GM19351 (cell line): ENCODE measurements at regions not wholly inside any gene's neighbourhood (a gene's known extent, or its start where the extent isn't known, plus 50 kb on each side); places are given as distances from the start of the nearest gene placed in this dataset.
"Not testable (repeated sequence)": the region's sequence is repeated elsewhere in the genome, so short reads cannot be mapped to it uniquely, and the experiment has no call there.

Experiments
- ATAC-seq: cut with Tn5 transposase; IDR thresholded peaks from one replicate; pipeline ENCODE4 v1.9.1; 2021; ENCODE audit warnings: mild to moderate bottlenecking, moderate library complexity; ENCODE audit not compliant: unreplicated experiment

- ATAC-seq, result no peak
Observed at GRCh38 chr7:113402482-113402881, 284.1 kb upstream of the SMIM30 start.

- no peak for ATAC-seq
Observed at GRCh38 chr7:113402005-113402404, 283.7 kb upstream of the SMIM30 start.

DNA sequence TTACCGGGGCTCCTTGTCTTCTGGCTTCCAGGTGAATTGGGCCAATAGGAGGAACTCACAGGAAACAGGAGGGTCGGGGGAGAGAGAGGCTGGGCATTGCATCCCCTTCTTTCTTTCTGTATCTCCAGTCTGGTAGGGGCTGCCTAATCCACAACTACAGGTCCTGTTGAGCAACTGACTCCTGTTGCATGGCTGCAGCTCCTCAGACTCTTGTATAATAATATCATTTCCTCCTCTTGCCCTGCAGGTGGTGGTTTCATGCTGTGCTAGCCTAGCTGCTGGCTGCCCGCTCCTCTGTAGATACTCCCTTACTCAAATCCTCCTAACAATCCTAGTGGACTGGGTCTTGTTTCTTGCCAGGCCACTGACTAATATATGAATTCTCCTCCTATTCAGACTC, 276.5 kb upstream of the SMIM30 start:
- no peak for ATAC-seq

DNA sequence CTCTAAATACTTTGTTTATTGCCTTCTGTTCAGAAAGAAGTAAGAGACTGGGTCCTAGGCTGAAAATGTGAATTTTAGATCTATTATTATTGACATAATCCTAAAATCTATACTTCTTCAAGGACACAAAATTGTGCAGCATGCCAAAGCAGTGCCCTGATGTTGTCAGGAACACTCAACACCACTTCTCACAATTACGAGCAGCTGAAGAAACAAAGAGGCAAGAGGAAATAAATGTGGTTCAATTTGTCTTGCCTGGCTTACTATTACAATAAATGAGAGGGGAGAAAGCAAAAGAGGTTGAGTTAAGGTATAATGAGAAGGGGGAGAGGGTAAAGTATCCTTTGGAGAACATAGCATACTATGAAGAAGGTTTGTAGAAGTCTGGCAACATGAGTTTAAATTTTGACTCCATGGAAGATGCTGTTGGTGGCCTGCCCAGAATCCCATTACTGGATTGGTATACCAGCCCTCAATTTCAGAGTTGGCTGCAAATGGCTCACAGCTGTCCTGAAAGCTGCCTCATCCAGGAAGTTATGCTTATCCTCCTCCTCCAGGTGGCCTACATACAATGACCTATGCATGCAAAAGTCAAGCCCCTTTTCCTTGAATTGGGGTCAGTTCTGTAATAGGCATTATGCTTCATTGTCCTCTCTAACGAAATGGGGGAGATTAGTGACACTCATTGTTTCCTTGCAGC, 274.6 kb upstream of the SMIM30 start:
- ATAC-seq, result no peak

GRCh38 chr7:113392421-113392820, 274.1 kb upstream of the SMIM30 start:
- no peak for ATAC-seq

GRCh38 chr7:113389112-113389646, 270.8 kb upstream of the SMIM30 start:
- no peak for ATAC-seq

DNA sequence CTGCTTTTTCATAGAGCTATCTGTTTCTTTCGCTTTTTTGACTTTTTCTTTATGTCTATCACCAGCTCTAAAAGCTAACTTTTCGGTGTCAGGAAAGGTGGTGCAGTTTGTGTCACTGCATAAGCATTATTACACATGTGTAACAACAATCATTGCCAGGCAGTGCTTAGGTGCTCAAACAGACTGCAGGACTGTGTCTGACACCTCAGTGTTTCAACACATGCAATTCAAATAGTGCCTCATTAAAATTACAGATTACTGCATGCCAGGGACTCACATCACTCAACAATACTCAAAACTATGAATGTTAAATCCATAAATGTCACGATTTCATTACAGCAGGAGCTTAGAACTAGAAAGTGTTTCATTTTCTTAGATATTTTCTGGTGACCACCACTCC, 265.3 kb upstream of the SMIM30 start:
- ATAC-seq, result no peak

GRCh38 chr7:113379746-113380145, 261.4 kb upstream of the SMIM30 start:
- ATAC-seq, result no peak

DNA sequence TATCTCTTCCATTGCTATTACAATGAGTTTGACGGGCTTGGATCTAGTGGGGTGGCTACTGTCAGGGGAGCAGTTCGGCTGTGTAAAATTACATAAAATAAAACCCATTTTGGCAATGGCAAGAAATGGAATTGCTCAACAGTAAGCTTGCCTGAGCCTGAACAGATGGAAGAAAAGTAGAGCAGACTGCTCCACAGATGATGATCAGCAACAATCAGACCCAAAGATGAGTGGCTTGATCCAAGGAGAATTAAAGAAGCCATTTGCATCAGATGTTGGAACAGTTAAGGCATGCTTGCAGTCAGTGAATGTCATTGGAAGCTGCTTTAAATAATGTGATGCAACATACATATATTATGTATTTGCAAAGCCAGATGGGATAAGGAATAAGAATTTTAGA, 256.6 kb upstream of the SMIM30 start:
- ATAC-seq, result no peak

GRCh38 chr7:113373863-113374262, 255.5 kb upstream of the SMIM30 start:
- ATAC-seq, result no peak

DNA sequence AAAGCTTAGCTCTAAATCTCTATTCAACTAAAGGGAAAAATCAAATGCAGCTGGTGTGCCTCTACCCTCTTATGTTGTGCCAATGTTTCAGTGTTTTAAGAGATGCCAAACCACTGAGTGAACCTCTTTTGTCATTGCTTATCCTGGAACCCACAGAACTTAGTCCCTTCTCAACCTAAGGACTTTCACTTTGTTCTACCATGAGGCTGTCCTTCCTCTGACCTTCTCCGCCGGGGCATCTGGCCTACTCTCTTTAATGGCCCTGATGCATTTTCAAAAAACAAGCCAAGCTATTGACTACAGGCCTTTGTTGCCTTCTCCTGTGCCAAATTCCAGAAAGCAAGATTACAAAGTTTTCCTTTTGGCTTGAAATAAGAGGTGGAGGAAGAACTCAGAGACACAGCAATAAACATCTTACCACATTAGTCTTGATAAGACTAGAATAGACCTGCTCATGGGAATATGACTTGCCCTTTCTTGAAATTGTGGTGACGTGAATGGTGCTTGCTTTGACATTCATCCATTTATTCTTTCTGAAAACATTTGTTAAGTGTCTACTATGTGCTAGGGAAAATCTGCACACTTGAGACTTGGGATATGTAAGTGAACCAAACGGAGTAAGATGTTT, 253.2 kb upstream of the SMIM30 start:
- ATAC-seq, result no peak

GRCh38 chr7:113370910-113371309, 252.6 kb upstream of the SMIM30 start:
- ATAC-seq, result no peak

- no peak for ATAC-seq
Observed at GRCh38 chr7:113368256-113368655, 249.9 kb upstream of the SMIM30 start.

DNA sequence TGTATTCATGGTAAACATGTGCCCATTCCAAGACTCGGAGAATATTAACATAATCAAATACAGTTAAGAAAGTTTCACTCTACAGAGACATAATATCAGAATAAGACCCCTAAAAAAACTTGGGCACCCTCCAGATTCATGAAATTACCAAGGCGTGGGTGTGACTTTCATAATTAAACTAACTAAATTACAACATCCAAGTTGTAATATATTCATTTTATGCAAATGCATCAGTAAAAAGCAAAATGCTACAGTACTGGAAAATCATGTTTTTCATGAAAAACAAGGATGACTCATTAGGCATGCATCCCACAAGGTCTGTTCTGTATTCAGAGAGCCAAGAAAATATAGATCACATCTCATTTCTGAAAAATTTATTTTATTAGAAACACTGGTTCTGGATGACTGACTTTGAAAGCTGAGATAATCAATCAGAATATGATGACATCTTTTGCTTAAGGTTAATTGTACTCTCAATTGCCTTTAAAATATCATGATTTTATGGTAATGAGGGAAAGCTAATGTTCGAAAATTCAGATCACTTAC, 248.8 kb upstream of the SMIM30 start:
- ATAC-seq, result no peak

DNA sequence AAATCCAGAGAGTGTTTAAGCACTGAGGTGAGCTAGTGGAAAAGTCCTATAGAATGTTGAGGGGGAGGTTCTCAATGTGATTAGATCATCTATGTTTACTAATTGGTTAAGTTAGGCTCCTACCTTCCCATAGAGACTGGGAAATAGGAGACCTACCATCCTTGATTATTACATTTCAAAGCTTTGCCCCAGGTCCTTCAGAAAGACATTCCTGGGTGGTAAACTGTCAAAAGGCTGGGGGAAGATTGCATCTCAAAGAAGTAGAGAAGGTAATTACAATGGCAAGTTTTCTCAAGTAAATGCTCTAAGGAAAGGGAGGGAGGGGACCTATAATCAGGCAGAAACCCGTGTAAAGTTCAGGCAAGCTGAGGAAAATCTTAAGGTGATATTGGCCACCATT, 247.8 kb upstream of the SMIM30 start:
- ATAC-seq, result no peak

DNA sequence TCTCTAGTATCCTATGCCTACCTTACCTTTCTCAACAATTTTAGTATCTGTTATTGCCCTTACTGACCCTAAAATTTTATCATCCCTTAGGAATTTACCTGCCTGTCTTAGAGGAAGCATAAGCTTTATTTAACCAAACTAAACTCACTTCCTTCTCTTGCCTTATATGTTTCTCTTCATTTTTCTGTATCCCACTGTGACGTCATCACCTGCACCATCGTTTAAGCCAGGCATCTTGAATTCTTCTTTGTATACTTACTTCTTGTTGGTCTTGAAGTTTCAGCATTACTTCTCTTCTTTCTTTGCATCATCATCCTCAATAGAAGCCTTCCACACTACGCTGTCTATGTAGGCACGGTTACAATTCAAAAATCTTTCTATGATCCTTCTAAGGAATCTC, 231.0 kb upstream of the SMIM30 start:
- no peak for ATAC-seq

GRCh38 chr7:113339661-113340060, 221.3 kb upstream of the SMIM30 start:
- ATAC-seq, result no peak

DNA sequence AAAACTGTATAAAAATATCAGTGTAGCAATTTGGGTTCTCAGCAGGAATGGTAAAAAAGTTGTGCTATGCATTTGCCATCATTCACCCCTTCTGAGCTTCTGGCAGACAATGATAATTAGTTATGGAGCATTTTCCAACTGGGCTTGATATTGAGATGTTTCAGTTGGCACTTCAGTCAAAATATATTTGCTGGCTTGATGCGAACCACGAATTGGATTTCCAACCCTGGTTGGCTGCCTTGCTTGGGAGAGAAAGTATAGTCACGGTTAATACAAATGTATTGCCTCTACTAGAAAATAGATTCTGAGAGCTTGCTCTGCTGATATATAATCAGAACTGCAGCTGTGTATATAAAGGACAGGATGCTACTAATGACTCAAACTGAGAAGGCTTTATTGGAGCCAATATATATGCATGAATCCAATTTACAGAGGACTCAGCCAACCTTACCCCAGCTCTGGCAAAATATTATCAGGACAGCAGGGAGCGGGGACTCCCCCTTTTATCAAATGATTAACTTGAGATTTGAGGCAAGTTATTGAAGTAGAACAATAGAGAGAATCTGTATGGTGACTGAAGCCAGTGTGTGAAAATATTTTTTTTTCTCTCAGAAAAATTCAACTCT, 219.8 kb upstream of the SMIM30 start:
- ATAC-seq, result no peak

- ATAC-seq, result not testable (repeated sequence)
Observed at GRCh38 chr7:113336838-113337237, 218.5 kb upstream of the SMIM30 start.

DNA sequence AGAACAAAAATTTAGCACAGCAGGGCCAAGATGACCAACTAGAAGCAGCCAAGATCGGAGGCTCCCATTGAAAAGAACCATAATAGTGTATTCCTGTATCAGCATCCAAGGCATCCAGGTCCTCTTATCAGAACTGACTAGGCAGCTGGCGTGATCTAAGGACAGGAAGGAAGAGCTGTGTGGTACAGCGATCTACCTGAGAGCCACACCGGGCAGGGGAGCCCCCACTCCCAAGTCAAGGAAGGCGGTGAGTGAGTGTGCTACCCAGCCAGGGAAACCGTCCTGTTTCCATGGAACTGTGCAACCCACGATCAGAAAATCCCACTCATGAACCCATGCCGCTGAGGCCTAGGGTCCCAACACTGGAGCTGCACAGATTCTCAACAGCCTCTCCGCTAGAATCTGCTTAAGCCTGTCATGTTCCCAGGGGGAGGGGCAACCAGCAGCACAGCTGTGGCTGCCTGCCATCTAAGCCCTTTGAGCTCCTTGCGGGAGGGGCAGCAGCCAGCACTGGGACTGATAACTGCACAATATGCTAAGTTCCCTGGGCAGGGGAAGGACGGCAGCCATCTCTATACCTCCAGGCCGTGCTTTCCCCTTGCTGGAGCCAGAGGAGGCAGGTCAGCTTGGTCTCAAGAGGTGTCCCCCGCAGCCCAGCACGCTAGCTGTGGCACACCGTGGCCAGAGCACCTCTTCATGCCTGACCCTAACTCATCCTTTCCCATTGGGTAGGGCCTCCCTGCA, 213.0 kb upstream of the SMIM30 start:
- ATAC-seq, result no peak

DNA sequence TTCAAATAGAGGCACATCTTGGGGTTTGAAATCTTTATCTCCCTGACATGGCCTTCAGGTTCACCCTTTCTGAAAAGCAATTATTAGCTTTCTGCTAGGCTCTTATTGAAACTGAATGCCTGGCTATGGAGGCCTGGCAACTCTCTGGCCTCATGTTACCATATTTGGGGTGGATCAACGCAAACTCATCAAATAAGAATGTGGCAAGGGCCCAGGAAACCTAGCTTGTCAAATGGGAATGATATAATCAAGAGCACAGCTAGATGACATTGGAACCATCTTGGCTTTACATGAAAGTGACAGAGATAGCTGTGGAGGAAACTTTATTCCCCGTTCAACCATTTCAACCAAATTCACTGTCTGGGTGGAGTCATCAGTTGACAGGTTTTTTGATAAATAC, 202.8 kb upstream of the SMIM30 start:
- no peak for ATAC-seq
